ENCODE measurements at regions not wholly inside any gene's neighbourhood (a gene's known extent, or its start where the extent isn't known, plus 50 kb on each side); places are given as distances from the start of the nearest gene placed in this dataset.

DNA sequence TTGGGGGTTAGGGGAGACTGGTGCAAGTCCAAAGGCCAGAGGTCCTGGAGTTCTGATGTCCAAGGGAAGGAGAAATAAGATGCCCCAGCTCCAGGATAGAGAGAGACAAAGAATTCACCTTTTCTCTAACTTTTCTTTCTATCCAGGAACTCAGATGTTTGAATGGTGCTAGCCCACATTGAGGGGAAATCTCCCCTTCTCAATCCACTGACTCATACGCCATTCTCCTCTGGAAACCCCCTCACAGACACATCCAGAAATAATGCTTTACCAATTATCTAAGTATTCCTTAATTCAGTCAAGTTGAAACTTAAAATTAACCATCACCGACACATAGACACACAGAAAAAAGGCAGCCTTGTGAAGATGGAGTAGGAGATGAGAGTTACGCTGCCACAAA, 1085.2 kb downstream of the NSUN3 start:
- TF ChIP-seq, protein P1, sequence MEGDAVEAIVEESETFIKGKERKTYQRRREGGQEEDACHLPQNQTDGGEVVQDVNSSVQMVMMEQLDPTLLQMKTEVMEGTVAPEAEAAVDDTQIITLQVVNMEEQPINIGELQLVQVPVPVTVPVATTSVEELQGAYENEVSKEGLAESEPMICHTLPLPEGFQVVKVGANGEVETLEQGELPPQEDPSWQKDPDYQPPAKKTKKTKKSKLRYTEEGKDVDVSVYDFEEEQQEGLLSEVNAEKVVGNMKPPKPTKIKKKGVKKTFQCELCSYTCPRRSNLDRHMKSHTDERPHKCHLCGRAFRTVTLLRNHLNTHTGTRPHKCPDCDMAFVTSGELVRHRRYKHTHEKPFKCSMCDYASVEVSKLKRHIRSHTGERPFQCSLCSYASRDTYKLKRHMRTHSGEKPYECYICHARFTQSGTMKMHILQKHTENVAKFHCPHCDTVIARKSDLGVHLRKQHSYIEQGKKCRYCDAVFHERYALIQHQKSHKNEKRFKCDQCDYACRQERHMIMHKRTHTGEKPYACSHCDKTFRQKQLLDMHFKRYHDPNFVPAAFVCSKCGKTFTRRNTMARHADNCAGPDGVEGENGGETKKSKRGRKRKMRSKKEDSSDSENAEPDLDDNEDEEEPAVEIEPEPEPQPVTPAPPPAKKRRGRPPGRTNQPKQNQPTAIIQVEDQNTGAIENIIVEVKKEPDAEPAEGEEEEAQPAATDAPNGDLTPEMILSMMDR (IDR thresholded peaks at IDR 0.05; ENCODE audit: low read depth, low read length) = no peak
- H3K4me3 ChIP-seq (replicated peaks in 1 of 2; ENCODE audit: low read depth in 2 of 2, low read length in 2 of 2) = no peak overlapping the region
- no peak for DNase-seq (ENCODE audit: low read depth in 2 of 2)

DNA sequence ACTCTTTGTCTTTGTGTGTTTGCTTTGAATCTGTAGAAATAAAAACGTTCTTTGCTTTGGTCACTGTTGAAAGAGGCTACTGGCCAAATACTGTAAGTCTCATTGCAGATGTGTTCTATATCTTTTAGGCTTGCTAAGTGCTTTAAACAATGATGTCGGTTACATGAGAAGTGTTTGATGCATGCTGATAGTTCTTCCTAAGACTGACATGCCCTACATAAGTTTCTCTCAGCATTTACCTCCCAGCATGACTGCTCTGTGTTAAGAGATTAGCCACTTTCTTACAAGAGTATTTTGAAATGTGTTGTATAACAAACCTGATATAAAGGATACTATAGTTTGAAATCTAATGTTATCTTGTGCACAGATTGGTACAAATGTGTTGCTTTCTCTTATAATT, 1088.7 kb downstream of the NSUN3 start:
- H3K4me3 ChIP-seq (replicated peaks in 1 of 2; ENCODE audit: low read depth in 2 of 2, low read length in 2 of 2) = no peak overlapping the region
- TF ChIP-seq, protein P1 (IDR thresholded peaks at IDR 0.05; ENCODE audit: low read depth, low read length) = no peak
- DNase-seq (ENCODE audit: low read depth in 2 of 2) = no peak

DNA sequence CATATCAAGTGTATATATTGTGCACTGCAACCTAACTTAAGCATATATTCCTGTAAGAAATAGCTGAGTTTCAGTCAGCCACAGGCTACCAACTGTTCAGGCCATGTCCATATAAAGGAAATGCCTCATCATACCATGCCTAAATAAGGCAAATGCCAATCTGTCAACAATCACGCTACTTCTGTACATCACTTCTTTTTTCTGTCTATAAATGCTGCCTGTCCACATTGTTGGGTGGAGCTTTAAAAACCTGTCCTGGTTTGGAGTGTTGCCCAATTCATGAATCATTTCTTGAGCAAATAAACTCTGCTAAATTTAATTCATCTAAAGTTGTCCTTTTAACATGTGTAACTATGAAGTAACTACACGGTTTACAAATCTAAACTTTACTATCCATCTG, 1091.9 kb downstream of the NSUN3 start:
- no peak overlapping the region for H3K4me3 ChIP-seq (replicated peaks in 1 of 2; ENCODE audit: low read depth in 2 of 2, low read length in 2 of 2)
- TF ChIP-seq, protein P1 (IDR thresholded peaks at IDR 0.05; ENCODE audit: low read depth, low read length) = no peak
- peak in 1 of 2 donors; percentile 9 for DNase-seq (ENCODE audit: low read depth in 2 of 2)

DNA sequence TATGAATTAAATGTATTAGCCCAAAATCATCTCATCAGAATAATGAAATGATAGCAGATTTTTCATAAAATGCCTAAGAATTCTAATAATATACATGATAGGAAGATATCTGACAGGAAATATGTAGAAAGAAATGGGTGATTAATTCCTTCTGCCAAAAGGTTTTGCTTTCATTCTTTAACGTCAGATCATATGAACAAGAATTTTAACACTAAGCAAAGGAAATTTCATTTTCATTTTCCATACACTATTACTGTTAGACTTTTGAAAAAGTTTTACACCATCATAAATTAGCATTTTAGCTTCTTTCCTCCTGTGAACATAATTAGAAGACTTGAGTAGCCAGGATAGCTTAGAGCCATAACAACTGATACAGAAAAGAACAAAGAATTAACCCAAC, 1099.9 kb downstream of the NSUN3 start:
- H3K4me3 ChIP-seq (replicated peaks in 1 of 2; ENCODE audit: low read depth in 2 of 2, low read length in 2 of 2) = no peak overlapping the region
- no peak for DNase-seq (ENCODE audit: low read depth in 2 of 2)
- TF ChIP-seq, protein P1 (IDR thresholded peaks at IDR 0.05; ENCODE audit: low read depth, low read length) = no peak

DNA sequence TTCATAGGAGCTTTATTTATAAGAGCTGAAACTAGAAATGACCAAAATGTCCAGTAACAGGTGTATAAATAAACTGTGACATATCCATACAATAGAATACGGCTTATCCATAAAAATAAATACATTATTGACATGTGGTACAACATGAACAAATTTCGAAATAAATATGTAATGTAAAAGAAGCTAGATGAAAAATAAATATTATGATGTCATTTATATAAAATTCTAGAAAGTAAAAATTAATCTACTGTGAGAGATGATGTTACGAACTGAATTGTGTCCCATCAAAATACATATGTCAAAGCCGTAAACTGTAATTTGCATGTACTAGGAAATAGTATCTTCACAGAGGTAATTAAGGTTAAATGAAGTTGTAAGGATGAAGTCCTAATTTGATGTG, 1104.9 kb downstream of the NSUN3 start:
- no peak overlapping the region for H3K4me3 ChIP-seq (replicated peaks in 1 of 2; ENCODE audit: low read depth in 2 of 2, low read length in 2 of 2)
- DNase-seq (ENCODE audit: low read depth in 2 of 2) = no peak
- TF ChIP-seq, protein P1 (IDR thresholded peaks at IDR 0.05; ENCODE audit: low read depth, low read length) = no peak

DNA sequence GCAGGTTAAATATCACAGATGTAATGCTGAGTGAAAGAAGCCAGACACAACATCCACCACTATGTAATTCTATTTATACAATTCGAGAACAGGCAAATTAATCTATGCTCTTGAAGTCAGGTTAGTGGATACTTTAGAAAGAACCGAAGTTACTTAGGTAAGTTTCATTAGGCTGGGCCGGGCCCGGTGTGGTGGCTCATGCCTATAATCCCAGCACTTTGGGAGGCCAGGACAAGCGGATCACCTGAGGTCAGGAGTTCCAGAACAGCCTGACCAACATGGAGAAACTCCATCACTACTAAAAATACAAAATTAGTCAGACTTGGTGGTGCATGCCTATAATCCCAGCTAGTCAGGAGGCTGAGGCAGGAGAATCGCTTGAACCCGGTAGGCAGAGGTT, 1105.7 kb downstream of the NSUN3 start:
- H3K4me3 ChIP-seq (replicated peaks in 1 of 2; ENCODE audit: low read depth in 2 of 2, low read length in 2 of 2) = no peak overlapping the region
- TF ChIP-seq, protein P1 (IDR thresholded peaks at IDR 0.05; ENCODE audit: low read depth, low read length) = no peak
- DNase-seq (ENCODE audit: low read depth in 2 of 2) = no peak

DNA sequence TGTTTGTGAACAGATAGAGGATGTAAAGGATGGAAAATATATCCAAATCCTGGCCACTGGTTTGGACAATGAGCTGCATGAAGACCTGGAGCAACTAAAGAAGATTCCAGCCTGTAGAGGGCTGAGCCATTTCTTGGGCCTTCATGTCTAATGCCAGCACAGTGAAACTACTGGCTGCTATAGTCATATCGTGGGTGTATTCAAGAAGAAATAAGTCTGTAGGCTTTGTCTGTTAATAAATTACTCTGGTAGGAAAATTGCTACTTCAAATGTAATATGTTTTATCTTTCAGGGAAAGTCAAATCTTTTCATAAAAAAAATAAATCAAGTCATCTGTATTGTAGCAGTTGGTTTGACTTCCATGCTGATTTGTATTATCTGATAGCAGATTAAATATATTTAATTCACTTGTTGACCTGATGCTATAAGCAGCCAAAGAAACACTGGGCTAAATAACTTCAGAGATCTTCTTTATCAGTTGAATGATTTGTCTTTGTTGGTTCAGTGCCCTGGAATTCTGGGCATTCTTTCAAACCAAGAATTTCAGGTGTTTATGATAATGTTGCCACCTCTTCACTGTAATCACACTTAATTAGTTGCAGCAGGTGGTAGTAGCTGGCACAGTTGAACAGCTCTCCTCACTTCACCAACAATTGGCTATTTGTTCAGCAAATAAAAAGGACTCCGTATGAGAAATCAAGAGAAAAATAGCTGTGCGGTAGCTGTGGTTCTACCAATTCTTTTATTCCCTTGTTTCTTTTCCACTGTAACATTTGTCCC, 1109.5 kb downstream of the NSUN3 start:
- TF ChIP-seq, protein P1 (IDR thresholded peaks at IDR 0.05; ENCODE audit: low read depth, low read length) = no peak
- DNase-seq (ENCODE audit: low read depth in 2 of 2) = no peak
- H3K4me3 ChIP-seq (replicated peaks in 1 of 2; ENCODE audit: low read depth in 2 of 2, low read length in 2 of 2) = no peak overlapping the region

All from cardiac fibroblast (primary cell).